GM12865 (cell line): ENCODE measurements at regions not wholly inside any gene's neighbourhood (a gene's known extent, or its start where the extent isn't known, plus 50 kb on each side); places are given as distances from the start of the nearest gene placed in this dataset.

Experiments
- DNase-seq: peaks from one replicate; pipeline ENCODE4 v3.0.0; 2010; ENCODE audit warnings: low read depth
- H3K4me3 ChIP-seq: 2 replicates; pipeline ENCODE4 v1.5.1; 2011; ENCODE audit warnings: mild to moderate bottlenecking, low read depth, low read length, control low read depth
- CTCF ChIP-seq: IDR thresholded peaks from 2 replicates; pipeline ENCODE4 v1.5.1; 2011; ENCODE audit warnings: low read length, control low read depth, low read depth, inconsistent platforms; ENCODE audit not compliant: insufficient read depth; ENCODE audit errors: missing control alignments

- no peak for TF ChIP-seq CTCF
- DNase-seq: no peak
These were observed 55.7 kb upstream of the WNT7A start for GRCh38 chr3:13935494-13936094.

GRCh38 chr3:13934813-13935212 lies 54.9 kb upstream of the WNT7A start:
- DNase-seq: no peak
- no peak overlapping the region for H3K4me3 ChIP-seq
- TF ChIP-seq CTCF: no peak

More at GRCh38 chr3:13935494-13936094, 55.7 kb upstream of the WNT7A start:
- no peak overlapping the region for H3K4me3 ChIP-seq

- no peak for DNase-seq
- H3K4me3 ChIP-seq: no peak overlapping the region
- TF ChIP-seq CTCF: no peak
These were observed 54.4 kb upstream of the WNT7A start for GRCh38 chr3:13934315-13934714.

GRCh38 chr3:13932578-13933295 lies 52.9 kb upstream of the WNT7A start:
- no peak overlapping the region for H3K4me3 ChIP-seq
- no peak for DNase-seq
- TF ChIP-seq CTCF: no peak

- no peak for TF ChIP-seq CTCF
- H3K4me3 ChIP-seq: no peak overlapping the region
- DNase-seq: no peak
These were observed 51.3 kb upstream of the WNT7A start for GRCh38 chr3:13931172-13931571.
